Epidermal melanocyte (primary cell): ENCODE measurements at regions not wholly inside any gene's neighbourhood (a gene's known extent, or its start where the extent isn't known, plus 50 kb on each side); places are given as distances from the start of the nearest gene placed in this dataset.

Experiments used
- DNase-seq: peaks from one replicate; pipeline ENCODE4 v3.0.0; 2011; ENCODE audit warnings: low spot score; ENCODE audit not compliant: insufficient read length

- DNase-seq, result no peak
Measured at GRCh38 chr18:27763341-27763740, 413.6 kb downstream of the CDH2 start.

- no peak for DNase-seq
Measured at GRCh38 chr18:27762054-27762453, 414.9 kb downstream of the CDH2 start.

GRCh38 chr18:27752944-27753343, 424.0 kb downstream of the CDH2 start:
- no peak for DNase-seq

GRCh38 chr18:27750923-27751322, 426.0 kb downstream of the CDH2 start:
- no peak for DNase-seq

- no peak for DNase-seq
Measured at GRCh38 chr18:27750014-27750413, 426.9 kb downstream of the CDH2 start.

- no peak for DNase-seq
Measured at GRCh38 chr18:27749194-27749593, 427.7 kb downstream of the CDH2 start.

- no peak for DNase-seq
Measured at GRCh38 chr18:27746241-27746640, 430.7 kb downstream of the CDH2 start.

- no peak for DNase-seq
Measured at GRCh38 chr18:27735117-27735516, 441.8 kb downstream of the CDH2 start.

GRCh38 chr18:27731211-27731610, 445.7 kb downstream of the CDH2 start:
- DNase-seq, result no peak

GRCh38 chr18:27728659-27729058, 448.3 kb downstream of the CDH2 start:
- DNase-seq, result no peak

GRCh38 chr18:27724362-27724761, 452.6 kb downstream of the CDH2 start:
- DNase-seq, result no peak

GRCh38 chr18:27723168-27723567, 453.8 kb downstream of the CDH2 start:
- no peak for DNase-seq

- DNase-seq, result no peak
Measured at GRCh38 chr18:27719680-27720079, 457.2 kb downstream of the CDH2 start.

GRCh38 chr18:27717816-27718215, 459.1 kb downstream of the CDH2 start:
- no peak for DNase-seq

- DNase-seq, result no peak
Measured at GRCh38 chr18:27717250-27717649, 459.7 kb downstream of the CDH2 start.

- no peak for DNase-seq
Measured at GRCh38 chr18:27715751-27716150, 461.2 kb downstream of the CDH2 start.

GRCh38 chr18:27713738-27714095, 463.2 kb downstream of the CDH2 start:
- DNase-seq, result no peak

GRCh38 chr18:27713037-27713737, 463.7 kb downstream of the CDH2 start:
- no peak for DNase-seq

GRCh38 chr18:27712066-27712465, 464.9 kb downstream of the CDH2 start:
- DNase-seq, result no peak

- DNase-seq, result no peak
Measured at GRCh38 chr18:27711382-27711781, 465.5 kb downstream of the CDH2 start.

- no peak for DNase-seq
Measured at GRCh38 chr18:27709344-27709743, 467.6 kb downstream of the CDH2 start.

- DNase-seq, result no peak
Measured at GRCh38 chr18:27707201-27707600, 469.7 kb downstream of the CDH2 start.

GRCh38 chr18:27704736-27705361, 472.1 kb downstream of the CDH2 start:
- DNase-seq, result no peak
